ENCODE measurements at regions not wholly inside any gene's neighbourhood (a gene's known extent, or its start where the extent isn't known, plus 50 kb on each side); places are given as distances from the start of the nearest gene placed in this dataset.

GRCh38 chr16:51916814-51917213 is 630.1 kb downstream of the TOX3 start:
- no peak for DNase-seq

DNA sequence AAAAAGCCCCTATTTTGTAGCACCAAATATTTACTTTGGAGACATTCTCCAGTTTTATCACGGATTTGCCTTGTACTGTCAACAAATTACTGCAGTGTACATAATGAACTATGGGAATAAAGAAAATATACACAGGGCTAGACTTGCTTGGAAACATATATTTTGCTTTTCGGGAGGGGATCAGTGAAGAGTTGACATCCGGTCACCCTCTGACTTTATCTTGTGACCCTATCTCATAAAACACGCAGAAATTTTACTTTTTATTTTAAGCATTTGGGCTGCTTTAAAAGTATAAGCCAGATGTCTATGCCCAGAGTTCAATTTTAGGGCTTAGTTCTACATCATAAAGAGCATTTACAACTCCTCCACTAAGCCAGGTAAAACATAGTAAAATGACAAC is 630.7 kb downstream of the TOX3 start:
- H3K4me3 ChIP-seq (ENCODE audit: insufficient read depth, low read depth, low read length, poor library complexity, severe bottlenecking): no peak overlapping the region
- no peak overlapping the region for H3K27ac ChIP-seq (ENCODE audit: insufficient read depth, low read length, poor library complexity, severe bottlenecking)
- H3K36me3 ChIP-seq (ENCODE audit: control insufficient read depth, insufficient read depth, low read length): no peaks in the 10 kb centered on the region
- no peaks in the 10 kb centered on the region for H3K9me3 ChIP-seq (ENCODE audit: control insufficient read depth, low read length)
- DNase-seq: no peak
- H3K27me3 ChIP-seq (replicated peaks; ENCODE audit: control insufficient read depth, insufficient read depth, low read length, poor library complexity, severe bottlenecking): no peaks in the 10 kb centered on the region
- H3K4me1 ChIP-seq (ENCODE audit: control insufficient read depth, insufficient read depth, low read length, poor library complexity, severe bottlenecking): no peaks in the 10 kb centered on the region

More at GRCh38 chr16:51916814-51917213, 630.1 kb downstream of the TOX3 start:
- H3K9me3 ChIP-seq (ENCODE audit: control insufficient read depth, low read length): no peaks in the 10 kb centered on the region
- H3K4me1 ChIP-seq (ENCODE audit: control insufficient read depth, insufficient read depth, low read length, poor library complexity, severe bottlenecking): no peaks in the 10 kb centered on the region
- no peaks in the 10 kb centered on the region for H3K36me3 ChIP-seq (ENCODE audit: control insufficient read depth, insufficient read depth, low read length)
- no peak overlapping the region for H3K27ac ChIP-seq (ENCODE audit: insufficient read depth, low read length, poor library complexity, severe bottlenecking)
- no peak overlapping the region for H3K4me3 ChIP-seq (ENCODE audit: insufficient read depth, low read depth, low read length, poor library complexity, severe bottlenecking)
- no peaks in the 10 kb centered on the region for H3K27me3 ChIP-seq (replicated peaks; ENCODE audit: control insufficient read depth, insufficient read depth, low read length, poor library complexity, severe bottlenecking)

- H3K36me3 ChIP-seq (ENCODE audit: control insufficient read depth, insufficient read depth, low read length): no peaks in the 10 kb centered on the region
- H3K27ac ChIP-seq (ENCODE audit: insufficient read depth, low read length, poor library complexity, severe bottlenecking): no peak overlapping the region
- H3K4me3 ChIP-seq (ENCODE audit: insufficient read depth, low read depth, low read length, poor library complexity, severe bottlenecking): no peak overlapping the region
- H3K4me1 ChIP-seq (ENCODE audit: control insufficient read depth, insufficient read depth, low read length, poor library complexity, severe bottlenecking): no peaks in the 10 kb centered on the region
- no peak for DNase-seq
- H3K9me3 ChIP-seq (ENCODE audit: control insufficient read depth, low read length): no peaks in the 10 kb centered on the region
- H3K27me3 ChIP-seq (replicated peaks; ENCODE audit: control insufficient read depth, insufficient read depth, low read length, poor library complexity, severe bottlenecking): no peaks in the 10 kb centered on the region
Observed at GRCh38 chr16:51907680-51908079, 639.3 kb downstream of the TOX3 start.

DNA sequence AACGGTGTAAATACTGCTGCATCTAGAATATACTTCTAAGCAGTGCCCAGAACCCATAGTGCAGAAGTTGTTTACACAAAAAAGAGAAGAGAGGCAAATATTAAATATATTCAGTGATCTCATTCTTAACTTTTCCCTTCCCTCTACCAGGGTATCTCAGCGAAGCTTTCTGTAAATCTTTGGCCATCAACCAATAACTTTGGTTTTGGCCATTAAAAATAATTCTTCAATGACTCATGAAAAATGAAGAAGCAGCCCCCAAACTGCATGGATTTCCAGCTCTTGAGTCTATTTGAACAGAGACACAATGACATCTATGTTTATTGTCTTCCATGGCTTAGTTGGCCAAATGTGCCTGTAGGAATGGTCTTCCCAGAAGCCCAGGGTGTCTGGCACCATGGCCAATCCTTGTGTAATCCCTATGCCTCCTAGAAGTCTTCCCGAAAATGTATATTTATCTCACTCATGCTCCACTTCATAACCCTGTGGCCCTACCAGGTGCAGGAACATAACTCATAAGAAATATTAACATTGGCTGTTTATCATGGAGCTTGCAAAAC is 646.6 kb downstream of the TOX3 start:
- H3K27ac ChIP-seq (ENCODE audit: insufficient read depth, low read length, poor library complexity, severe bottlenecking): no peak overlapping the region
- H3K4me1 ChIP-seq (ENCODE audit: control insufficient read depth, insufficient read depth, low read length, poor library complexity, severe bottlenecking): no peaks in the 10 kb centered on the region
- no peak overlapping the region for H3K4me3 ChIP-seq (ENCODE audit: insufficient read depth, low read depth, low read length, poor library complexity, severe bottlenecking)
- no peaks in the 10 kb centered on the region for H3K36me3 ChIP-seq (ENCODE audit: control insufficient read depth, insufficient read depth, low read length)
- H3K9me3 ChIP-seq (ENCODE audit: control insufficient read depth, low read length): no peaks in the 10 kb centered on the region
- DNase-seq: no peak
- no peaks in the 10 kb centered on the region for H3K27me3 ChIP-seq (replicated peaks; ENCODE audit: control insufficient read depth, insufficient read depth, low read length, poor library complexity, severe bottlenecking)

DNA sequence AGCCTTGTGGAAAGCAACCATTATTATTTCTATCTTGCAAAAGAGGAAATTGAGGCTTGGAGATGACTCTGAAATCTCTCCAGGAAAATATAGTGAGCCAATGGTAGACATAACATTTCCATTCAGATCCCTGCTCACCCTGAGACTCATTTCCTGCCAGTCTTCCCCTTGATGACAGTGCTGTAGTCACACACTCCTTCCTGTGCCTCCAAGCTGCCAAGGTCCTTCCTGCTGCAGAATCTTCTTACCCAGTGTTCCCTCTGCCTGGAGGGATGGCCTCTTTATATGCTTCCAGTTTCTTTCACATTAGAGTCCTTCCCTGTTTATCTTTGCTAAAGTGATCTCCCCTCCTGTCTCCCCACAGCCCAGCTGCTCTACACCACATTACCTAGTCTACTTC is 648.1 kb downstream of the TOX3 start:
- H3K27ac ChIP-seq (ENCODE audit: insufficient read depth, low read length, poor library complexity, severe bottlenecking): no peak overlapping the region

GRCh38 chr16:51896013-51896412 is 650.9 kb downstream of the TOX3 start:
- Histone ChIP-seq H3K4me1 (ENCODE audit: control insufficient read depth, insufficient read depth, low read length, poor library complexity, severe bottlenecking) (no peaks in the 10 kb centered on the region), H3K4me3 (ENCODE audit: insufficient read depth, low read depth, low read length, poor library complexity, severe bottlenecking) (no peak overlapping the region), H3K36me3 (ENCODE audit: control insufficient read depth, insufficient read depth, low read length) (no peaks in the 10 kb centered on the region), H3K27me3 (replicated peaks; ENCODE audit: control insufficient read depth, insufficient read depth, low read length, poor library complexity, severe bottlenecking) (no peaks in the 10 kb centered on the region), H3K27ac (ENCODE audit: insufficient read depth, low read length, poor library complexity, severe bottlenecking) (no peak overlapping the region), H3K9me3 (ENCODE audit: control insufficient read depth, low read length) (no peaks in the 10 kb centered on the region)
- no peak for DNase-seq

More for the DNA sequence above, 648.1 kb downstream of the TOX3 start:
- Histone ChIP-seq H3K4me3 (ENCODE audit: insufficient read depth, low read depth, low read length, poor library complexity, severe bottlenecking) (no peak overlapping the region), H3K27me3 (replicated peaks; ENCODE audit: control insufficient read depth, insufficient read depth, low read length, poor library complexity, severe bottlenecking) (no peaks in the 10 kb centered on the region), H3K36me3 (ENCODE audit: control insufficient read depth, insufficient read depth, low read length) (no peaks in the 10 kb centered on the region), H3K9me3 (ENCODE audit: control insufficient read depth, low read length) (no peaks in the 10 kb centered on the region), H3K4me1 (ENCODE audit: control insufficient read depth, insufficient read depth, low read length, poor library complexity, severe bottlenecking) (no peaks in the 10 kb centered on the region)
- DNase-seq: no peak

DNA sequence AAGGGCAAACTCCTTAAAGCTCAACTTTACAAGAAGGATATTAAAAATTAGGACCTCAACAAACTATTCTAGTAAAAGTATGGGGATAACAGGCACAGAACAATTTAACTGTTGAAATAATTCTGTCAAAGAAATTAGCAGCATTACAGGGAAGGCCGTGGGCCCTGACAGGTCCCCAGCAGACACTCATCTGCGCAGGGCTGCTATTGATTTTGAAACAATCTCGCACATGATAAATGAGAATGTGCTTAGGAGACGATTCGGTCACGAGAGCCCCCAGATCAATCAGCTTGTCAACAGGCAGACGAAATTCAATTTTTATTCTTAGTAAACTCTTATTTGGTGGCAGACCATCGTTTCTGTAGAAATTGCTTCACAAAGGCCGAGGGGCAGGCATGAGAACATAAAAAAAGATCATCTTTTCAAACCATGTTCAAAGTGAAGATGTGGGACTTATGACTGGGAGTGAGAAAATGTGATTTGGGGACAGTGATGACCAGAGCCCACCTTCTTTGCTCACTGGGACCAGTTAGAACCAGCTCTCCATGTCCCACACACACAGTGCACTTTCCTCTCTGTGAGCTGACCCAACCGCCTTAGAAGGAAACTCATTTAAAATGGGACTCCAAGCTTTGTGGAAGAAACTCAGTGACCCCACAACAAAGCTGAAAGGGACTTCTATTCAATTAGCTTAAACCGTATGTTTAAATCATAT is 654.5 kb downstream of the TOX3 start:
- H3K4me3 ChIP-seq (ENCODE audit: insufficient read depth, low read depth, low read length, poor library complexity, severe bottlenecking): no peak overlapping the region
- H3K4me1 ChIP-seq (ENCODE audit: control insufficient read depth, insufficient read depth, low read length, poor library complexity, severe bottlenecking): no peaks in the 10 kb centered on the region
- no peak for DNase-seq
- no peak overlapping the region for H3K27ac ChIP-seq (ENCODE audit: insufficient read depth, low read length, poor library complexity, severe bottlenecking)
- H3K9me3 ChIP-seq (ENCODE audit: control insufficient read depth, low read length): no peaks in the 10 kb centered on the region
- H3K27me3 ChIP-seq (replicated peaks; ENCODE audit: control insufficient read depth, insufficient read depth, low read length, poor library complexity, severe bottlenecking): no peaks in the 10 kb centered on the region
- no peaks in the 10 kb centered on the region for H3K36me3 ChIP-seq (ENCODE audit: control insufficient read depth, insufficient read depth, low read length)

- H3K27ac ChIP-seq (ENCODE audit: insufficient read depth, low read length, poor library complexity, severe bottlenecking): no peak overlapping the region
Observed at GRCh38 chr16:51888534-51888933, 658.4 kb downstream of the TOX3 start.

GRCh38 chr16:51888016-51888415 is 658.9 kb downstream of the TOX3 start:
- H3K4me1 ChIP-seq (ENCODE audit: control insufficient read depth, insufficient read depth, low read length, poor library complexity, severe bottlenecking): no peaks in the 10 kb centered on the region
- no peaks in the 10 kb centered on the region for H3K36me3 ChIP-seq (ENCODE audit: control insufficient read depth, insufficient read depth, low read length)
- H3K4me3 ChIP-seq (ENCODE audit: insufficient read depth, low read depth, low read length, poor library complexity, severe bottlenecking): no peak overlapping the region
- H3K9me3 ChIP-seq (ENCODE audit: control insufficient read depth, low read length): no peaks in the 10 kb centered on the region
- no peak for DNase-seq
- H3K27ac ChIP-seq (ENCODE audit: insufficient read depth, low read length, poor library complexity, severe bottlenecking): no peak overlapping the region
- no peaks in the 10 kb centered on the region for H3K27me3 ChIP-seq (replicated peaks; ENCODE audit: control insufficient read depth, insufficient read depth, low read length, poor library complexity, severe bottlenecking)

More at GRCh38 chr16:51888534-51888933, 658.4 kb downstream of the TOX3 start:
- Histone ChIP-seq H3K27me3 (replicated peaks; ENCODE audit: control insufficient read depth, insufficient read depth, low read length, poor library complexity, severe bottlenecking) (no peaks in the 10 kb centered on the region), H3K4me3 (ENCODE audit: insufficient read depth, low read depth, low read length, poor library complexity, severe bottlenecking) (no peak overlapping the region), H3K36me3 (ENCODE audit: control insufficient read depth, insufficient read depth, low read length) (no peaks in the 10 kb centered on the region), H3K9me3 (ENCODE audit: control insufficient read depth, low read length) (no peaks in the 10 kb centered on the region), H3K4me1 (ENCODE audit: control insufficient read depth, insufficient read depth, low read length, poor library complexity, severe bottlenecking) (no peaks in the 10 kb centered on the region)
- no peak for DNase-seq

DNA sequence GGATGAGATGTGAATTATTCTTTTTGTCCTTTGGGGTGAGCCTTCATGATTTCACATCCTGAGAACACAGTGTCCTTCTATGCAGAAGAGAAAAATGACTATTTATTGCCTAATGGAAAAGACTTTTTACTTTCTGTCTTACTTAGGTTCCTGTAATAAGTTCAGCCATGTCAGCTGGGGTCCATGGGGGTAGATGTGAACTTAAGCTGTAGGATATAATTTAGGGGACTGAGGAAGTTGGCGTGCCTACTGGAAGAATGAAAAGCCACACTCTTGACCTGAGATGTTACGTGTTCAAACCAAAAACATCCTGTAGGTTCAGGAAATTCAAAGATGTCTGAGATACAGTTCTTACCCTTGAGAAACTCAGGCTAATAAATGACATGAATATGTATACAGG is 660.5 kb downstream of the TOX3 start:
- Histone ChIP-seq H3K4me3 (ENCODE audit: insufficient read depth, low read depth, low read length, poor library complexity, severe bottlenecking) (no peak overlapping the region), H3K27ac (ENCODE audit: insufficient read depth, low read length, poor library complexity, severe bottlenecking) (no peak overlapping the region), H3K4me1 (ENCODE audit: control insufficient read depth, insufficient read depth, low read length, poor library complexity, severe bottlenecking) (no peaks in the 10 kb centered on the region), H3K27me3 (replicated peaks; ENCODE audit: control insufficient read depth, insufficient read depth, low read length, poor library complexity, severe bottlenecking) (no peaks in the 10 kb centered on the region), H3K36me3 (ENCODE audit: control insufficient read depth, insufficient read depth, low read length) (no peaks in the 10 kb centered on the region), H3K9me3 (ENCODE audit: control insufficient read depth, low read length) (no peaks in the 10 kb centered on the region)
- no peak for DNase-seq

All from effector memory CD4-positive, alpha-beta T cell (primary cell).